Endothelial cell of umbilical vein (primary cell): ENCODE measurements at regions not wholly inside any gene's neighbourhood (a gene's known extent, or its start where the extent isn't known, plus 50 kb on each side); places are given as distances from the start of the nearest gene placed in this dataset.

Experiments used
- BruUV-seq: library from RNA; stranded (reverse); fragments of 400-500 nt; replicated peaks from 2 replicates; lab custom pipeline; 2021; lab: Mats Ljungman, UMichigan
- CTCF ChIA-PET: fragments of 300-600, 350-600 bp; sonication (Branson Sonifier 250); formaldehyde crosslinking; loops from one replicate; lab custom pipeline; 2021; ENCODE audit warnings: antibody characterized with exemption, inconsistent platforms; lab: Charles Lee
- POLR2A ChIA-PET: fragments of 300-600, 350-600 bp; sonication (Branson Sonifier 250); formaldehyde crosslinking; loops from one replicate; lab custom pipeline; 2021; ENCODE audit warnings: antibody characterized with exemption, inconsistent platforms; lab: Charles Lee
- DNase-seq: peaks from one replicate; pipeline ENCODE4 v3.0.0-alpha.2; 2011; ENCODE audit warnings: low read depth, low spot score
- FAIRE-seq: peaks from 2 replicates; lab custom pipeline; 2011; peaks lifted over from hg19 to GRCh38; lab: Jason Lieb, UNC
- H2AFZ ChIP-seq: 2 replicates; pipeline ENCODE4 v1.6.0; 2012; ENCODE audit warnings: low read depth, low read length, control low read depth, inconsistent platforms
- H3K27ac ChIP-seq: 2 replicates; pipeline ENCODE4 v1.5.1; 2011; ENCODE audit warnings: low read depth, mild to moderate bottlenecking, control low read depth, low read length, moderate library complexity; ENCODE audit not compliant: insufficient read depth
- H3K27me3 ChIP-seq, 2 experiments: 2 replicates each; pipeline versions ENCODE4 v1.6.0 to v1.6.1; 2011; ENCODE audit warnings: low read length in 2 of 2, mixed read lengths in 1 of 2; ENCODE audit not compliant: control insufficient read depth in 2 of 2, insufficient read depth in 2 of 2
- H3K36me3 ChIP-seq, 2 experiments: 2 replicates in 1 of 2; 3 replicates in 1 of 2; pipeline ENCODE4 v1.5.1; 2011; ENCODE audit warnings: low read length in 2 of 2, mild to moderate bottlenecking in 1 of 2, moderate library complexity in 1 of 2; ENCODE audit not compliant: control insufficient read depth in 2 of 2, insufficient read depth in 2 of 2; ENCODE audit errors: extremely low read depth in 1 of 2
- H3K4me1 ChIP-seq: 3 replicates; pipeline ENCODE4 v1.5.1; 2011; ENCODE audit warnings: mild to moderate bottlenecking, low read length; ENCODE audit not compliant: control insufficient read depth, insufficient read depth; ENCODE audit errors: extremely low read depth
- H3K4me2 ChIP-seq: 2 replicates; pipeline ENCODE4 v1.6.1; 2011; ENCODE audit warnings: low read length, control low read depth, mixed read lengths; ENCODE audit not compliant: insufficient read depth
- H3K4me3 ChIP-seq, 3 experiments: fragments of 200-600 bp in 1 of 3; sonication (generic), shearing (Covaris generic) in 1 of 3; replicated peaks in 1 of 3; 2 replicates each; pipeline ENCODE4 v1.5.1; 2011 to 2016; ENCODE audit warnings: control low read depth in 3 of 3, low read length in 3 of 3, mild to moderate bottlenecking in 2 of 3, inconsistent platforms in 1 of 3, low read depth in 1 of 3, moderate library complexity in 1 of 3; ENCODE audit not compliant: insufficient read depth in 1 of 3
- H3K79me2 ChIP-seq: 2 replicates; pipeline ENCODE4 v1.6.0; 2012; ENCODE audit warnings: low read length, inconsistent platforms; ENCODE audit not compliant: control insufficient read depth, insufficient read depth
- H3K9ac ChIP-seq: replicated peaks from 2 replicates; pipeline ENCODE3; 2011; ENCODE audit warnings: low read length, control low read depth; ENCODE audit not compliant: insufficient read depth; ENCODE audit errors: extremely low read depth
- H3K9me1 ChIP-seq: replicated peaks from 3 replicates; pipeline ENCODE4 v1.6.0; 2011; ENCODE audit warnings: mild to moderate bottlenecking, low read length; ENCODE audit not compliant: control insufficient read depth, insufficient read depth; ENCODE audit errors: extremely low read depth
- H3K9me3 ChIP-seq: replicated peaks from 2 replicates; pipeline ENCODE4 v1.5.1; 2012; ENCODE audit warnings: low read length, inconsistent platforms; ENCODE audit not compliant: control insufficient read depth, insufficient read depth
- H4K20me1 ChIP-seq: replicated peaks from 2 replicates; pipeline ENCODE3; 2011; ENCODE audit warnings: mild to moderate bottlenecking, low read length; ENCODE audit not compliant: control insufficient read depth, insufficient read depth; ENCODE audit errors: extremely low read depth
- CTCF ChIP-seq, 2 donors: IDR thresholded peaks; 1 replicate in 1 of 2; 2 replicates in 1 of 2; pipeline ENCODE4 v1.5.1; 2011; ENCODE audit warnings: low read length in 2 of 2, mild to moderate bottlenecking in 2 of 2, moderate library complexity in 2 of 2, control low read depth in 1 of 2, inconsistent platforms in 1 of 2, low read depth in 1 of 2; ENCODE audit not compliant: insufficient read depth in 1 of 2; ENCODE audit errors: extremely low read depth in 1 of 2
- EZH2 ChIP-seq: IDR thresholded peaks from 2 replicates; pipeline ENCODE4 v1.6.1; 2012; ENCODE audit warnings: borderline replicate concordance, low read depth, mild to moderate bottlenecking, moderate library complexity, low read length, inconsistent platforms; ENCODE audit not compliant: severe bottlenecking
- FOS ChIP-seq: IDR thresholded peaks from 2 replicates; pipeline ENCODE4 v1.6.1; 2011; ENCODE audit warnings: mild to moderate bottlenecking, low read length, moderate library complexity, borderline replicate concordance; ENCODE audit not compliant: insufficient read depth
- GATA2 ChIP-seq: IDR thresholded peaks from 2 replicates; pipeline ENCODE4 v1.7.0; 2011; ENCODE audit warnings: low read depth, mild to moderate bottlenecking, moderate library complexity, mixed read lengths, low read length; ENCODE audit not compliant: insufficient read length, insufficient read depth
- JUN ChIP-seq: IDR thresholded peaks from 2 replicates; pipeline ENCODE4 v1.6.1; 2011; ENCODE audit warnings: borderline replicate concordance, low read depth; ENCODE audit not compliant: insufficient read length, insufficient read depth
- MAX ChIP-seq: IDR thresholded peaks from 2 replicates; pipeline ENCODE4 v1.6.1; 2011; ENCODE audit not compliant: insufficient read depth, insufficient read length
- MYC ChIP-seq: IDR thresholded peaks from one replicate; pipeline ENCODE4 v1.6.1; 2011; ENCODE audit warnings: mild to moderate bottlenecking, low read depth, low read length
- POLR2A ChIP-seq: IDR thresholded peaks from 2 replicates; pipeline ENCODE4 v1.6.1; 2012; ENCODE audit warnings: low read depth, mild to moderate bottlenecking, control low read depth, low read length
- POLR2AphosphoS5 ChIP-seq: IDR thresholded peaks from 2 replicates; pipeline ENCODE4 v1.6.1; 2012; ENCODE audit warnings: low read depth, mild to moderate bottlenecking, control low read depth, low read length, moderate library complexity; ENCODE audit not compliant: insufficient read depth
- dilution Hi-C: fragments of 300-500 bp; cut with MboI; formaldehyde crosslinking; loops from one replicate; pipeline ENCODE4 v1.15.0; 2019; ENCODE audit warnings: low sequenced_read_pairs; ENCODE audit not compliant: extremely low pct_ligation_motif_present
- intact Hi-C: fragments of 100-400 bp; cut with micrococcal nuclease; formaldehyde crosslinking; loops from one replicate; pipeline ENCODE4 v1.10.0; 2022

GRCh38 chr4:149901128-149901527, 85.5 kb upstream of the IQCM start:
- H3K4me2 ChIP-seq = no peak overlapping the region
- H3K27me3 ChIP-seq = no peaks in the 10 kb centered on the region
- H3K79me2 ChIP-seq = no peaks in the 10 kb centered on the region
- no peak overlapping the region for H3K27ac ChIP-seq
- TF ChIP-seq GATA2 = no peak
- no peak for TF ChIP-seq POLR2A
- TF ChIP-seq MYC = no peak
- TF ChIP-seq POLR2AphosphoS5 = no peak
- no peak for TF ChIP-seq JUN
- TF ChIP-seq EZH2 = no peak
- TF ChIP-seq FOS = no peak
- no peak for TF ChIP-seq CTCF (IDR thresholded peaks at IDR 0.05; ENCODE audit: extremely low read depth in 1 of 2, insufficient read depth in 1 of 2, low read depth in 1 of 2, low read length in 2 of 2)
- TF ChIP-seq MAX = no peak
- ChIA-PET POLR2A (no interaction called here), CTCF (interaction anchor here (1.1 to 5.4 kb wide), 2 partner anchors 529 to 532 kb away, joined by 6 to 21 read pairs; no protein-coding TSS in a partner anchor)
- intact Hi-C loops (no loop called here), dilution Hi-C loops (no loop called here)
- H4K20me1 ChIP-seq = no peaks in the 10 kb centered on the region
- H3K9ac ChIP-seq = no peak overlapping the region
- no peak overlapping the region for H2AFZ ChIP-seq
- no peaks in the 10 kb centered on the region for H3K4me1 ChIP-seq
- H3K9me1 ChIP-seq = no peaks in the 10 kb centered on the region
- H3K4me3 ChIP-seq = no peak overlapping the region
- BruUV-seq = no TSS peak
- no peaks in the 10 kb centered on the region for H3K36me3 ChIP-seq
- FAIRE-seq (no peak), DNase-seq (no peak)
- H3K9me3 ChIP-seq = no peaks in the 10 kb centered on the region
